IMR-90 (cell line): ENCODE measurements at regions not wholly inside any gene's neighbourhood (a gene's known extent, or its start where the extent isn't known, plus 50 kb on each side); places are given as distances from the start of the nearest gene placed in this dataset.

Experiments
- ATAC-seq: fragments of 200-7000 bp; cut with Tn5 transposase; 2 replicates; pipeline ENCODE4 v1.9.1; 2020; ENCODE audit warnings: low read depth, mild to moderate bottlenecking, moderate library complexity
- BruUV-seq: library from RNA; stranded (reverse); fragments of 400-500 nt; replicated peaks from 2 replicates; lab custom pipeline; 2021; lab: Mats Ljungman, UMichigan
- CTCF ChIA-PET: fragments of 300-600 bp; formaldehyde crosslinking; extraction: SDS; loops from one replicate; lab custom pipeline; 2021; ENCODE audit warnings: antibody characterized with exemption; lab: Yijun Ruan, JAX
- POLR2A ChIA-PET: fragments of 300-600 bp; sonication (Branson Sonifier 250); formaldehyde crosslinking; loops from one replicate; lab custom pipeline; 2022; ENCODE audit warnings: antibody characterized with exemption; ENCODE audit not compliant: unreplicated experiment; lab: Charles Lee
- DNase-seq: peaks from one replicate; pipeline ENCODE4 v3.0.0; 2013
- H2AFZ ChIP-seq: replicated peaks from 2 replicates; pipeline ENCODE3; 2013; ENCODE audit warnings: low read length, mild to moderate bottlenecking; ENCODE audit not compliant: poor library complexity
- H2AK5ac ChIP-seq: 2 replicates; pipeline ENCODE4 v1.6.1; 2013; ENCODE audit warnings: low read depth, low read length, inconsistent platforms
- H2AK9ac ChIP-seq: replicated peaks from 2 replicates; pipeline ENCODE3; 2013; ENCODE audit warnings: mild to moderate bottlenecking, low read depth, low read length, moderate library complexity; ENCODE audit not compliant: poor library complexity
- H2BK120ac ChIP-seq: 2 replicates; pipeline ENCODE4 v1.6.1; 2013; ENCODE audit warnings: low read depth, low read length, inconsistent platforms
- H2BK15ac ChIP-seq: 3 replicates; pipeline ENCODE4 v1.6.1; 2013; ENCODE audit warnings: low read depth, low read length, inconsistent platforms
- H2BK20ac ChIP-seq: 2 replicates; pipeline ENCODE4 v1.6.1; 2013; ENCODE audit warnings: low read depth, mild to moderate bottlenecking, inconsistent platforms, low read length, moderate library complexity
- H2BK5ac ChIP-seq: 2 replicates; pipeline ENCODE4 v1.6.1; 2013; ENCODE audit warnings: mild to moderate bottlenecking, low read depth, low read length, inconsistent platforms; ENCODE audit not compliant: poor library complexity, severe bottlenecking
- H3K14ac ChIP-seq: replicated peaks from 2 replicates; pipeline ENCODE4 v1.6.1; 2013; ENCODE audit warnings: low read depth, low read length, inconsistent platforms
- H3K18ac ChIP-seq: 2 replicates; pipeline ENCODE4 v1.6.1; 2013; ENCODE audit warnings: low read depth, low read length, control low read depth
- H3K23ac ChIP-seq: 2 replicates; pipeline ENCODE4 v1.6.1; 2013; ENCODE audit warnings: low read depth, low read length, inconsistent platforms
- H3K27ac ChIP-seq: 2 replicates; pipeline ENCODE4 v1.5.1; 2013; ENCODE audit warnings: mild to moderate bottlenecking, control low read depth, low read length; ENCODE audit not compliant: insufficient read depth
- H3K27me3 ChIP-seq: 2 replicates; pipeline ENCODE4 v1.6.1; 2013; ENCODE audit warnings: low read length; ENCODE audit not compliant: control insufficient read depth, insufficient read depth
- H3K36me3 ChIP-seq: 2 replicates; pipeline ENCODE4 v1.6.1; 2013; ENCODE audit warnings: low read length, mixed read lengths; ENCODE audit not compliant: control insufficient read depth, insufficient read depth
- H3K4ac ChIP-seq: 2 replicates; pipeline ENCODE4 v1.6.1; 2013; ENCODE audit warnings: low read depth, low read length, inconsistent platforms
- H3K4me1 ChIP-seq: 2 replicates; pipeline ENCODE4 v1.6.1; 2013; ENCODE audit warnings: low read length, mixed read lengths; ENCODE audit not compliant: control insufficient read depth, insufficient read depth
- H3K4me2 ChIP-seq: 2 replicates; pipeline ENCODE4 v1.6.1; 2013; ENCODE audit warnings: low read depth, mild to moderate bottlenecking, control low read depth, low read length, moderate library complexity
- H3K4me3 ChIP-seq: 2 replicates; pipeline ENCODE4 v1.5.1; 2013; ENCODE audit warnings: low read depth, mild to moderate bottlenecking, control low read depth, low read length, moderate library complexity; ENCODE audit not compliant: insufficient read depth
- H3K56ac ChIP-seq: 2 replicates; pipeline ENCODE4 v1.6.1; 2013; ENCODE audit warnings: low read length, inconsistent platforms; ENCODE audit not compliant: insufficient read depth; ENCODE audit errors: extremely low read depth
- H3K79me1 ChIP-seq, 2 experiments: 2 replicates each; pipeline ENCODE4 v1.6.1; 2013; ENCODE audit warnings: low read length in 2 of 2, inconsistent platforms in 1 of 2, low read depth in 1 of 2
- H3K9ac ChIP-seq: 2 replicates; pipeline ENCODE4 v1.6.1; 2013; ENCODE audit warnings: low read depth, low read length, control low read depth
- H3K9me1 ChIP-seq: 2 replicates; pipeline ENCODE4 v1.6.1; 2013; ENCODE audit warnings: low read length, inconsistent platforms; ENCODE audit not compliant: insufficient read depth
- H3K9me3 ChIP-seq: 2 replicates; pipeline ENCODE4 v1.6.1; 2013; ENCODE audit warnings: low read length; ENCODE audit not compliant: control insufficient read depth, insufficient read depth
- H4K20me1 ChIP-seq: 2 replicates; pipeline ENCODE4 v1.6.1; 2013; ENCODE audit warnings: low read length, inconsistent platforms; ENCODE audit not compliant: insufficient read depth
- H4K5ac ChIP-seq: 2 replicates; pipeline ENCODE4 v1.6.1; 2013; ENCODE audit warnings: mild to moderate bottlenecking, low read depth, low read length, control low read depth
- H4K8ac ChIP-seq, 2 experiments: 2 replicates each; pipeline ENCODE4 v1.6.1; 2013; ENCODE audit warnings: low read depth in 2 of 2, low read length in 2 of 2, control low read depth in 1 of 2, inconsistent platforms in 1 of 2
- H4K91ac ChIP-seq: 2 replicates; pipeline ENCODE4 v1.6.1; 2013; ENCODE audit warnings: low read depth, low read length, inconsistent platforms; ENCODE audit not compliant: insufficient read depth
- BHLHE40 ChIP-seq: fragments of 150-350 bp; IDR thresholded peaks from 2 replicates; pipeline ENCODE4 v1.6.1; 2016; ENCODE audit warnings: mild to moderate bottlenecking, low read depth, low read length
- CEBPB ChIP-seq: IDR thresholded peaks from 2 replicates; pipeline ENCODE4 v1.6.1; 2012; ENCODE audit warnings: low read depth, low read length, improper control_type of control experiment
- CHD1 ChIP-seq: IDR thresholded peaks from 2 replicates; pipeline ENCODE4 v1.6.1; 2012; ENCODE audit warnings: low read depth, low read length, improper control_type of control experiment
- CTCF ChIP-seq: conservative IDR thresholded peaks from 2 replicates; pipeline ENCODE4 v1.5.1; 2012; ENCODE audit warnings: mild to moderate bottlenecking, low read depth, low read length, improper control_type of control experiment
- FOS ChIP-seq: fragments of 150-350 bp; IDR thresholded peaks from 2 replicates; pipeline ENCODE4 v1.6.1; 2016; ENCODE audit warnings: low read depth, low read length
- MAFK ChIP-seq: IDR thresholded peaks from 2 replicates; pipeline ENCODE4 v1.6.1; 2012; ENCODE audit warnings: low read depth, low read length, improper control_type of control experiment
- MAZ ChIP-seq: IDR thresholded peaks from 2 replicates; pipeline ENCODE4 v1.6.1; 2012; ENCODE audit warnings: low read depth, mild to moderate bottlenecking, low read length, improper control_type of control experiment, moderate library complexity, borderline replicate concordance
- MXI1 ChIP-seq: IDR thresholded peaks from 2 replicates; pipeline ENCODE4 v1.6.1; 2012; ENCODE audit warnings: low read depth, mild to moderate bottlenecking, low read length, moderate library complexity, borderline replicate concordance
- NFE2L2 ChIP-seq: fragments of 150-350 bp; IDR thresholded peaks from 2 replicates; pipeline ENCODE4 v1.6.1; 2016; ENCODE audit warnings: low read depth, mild to moderate bottlenecking, low read length
- POLR2A ChIP-seq: IDR thresholded peaks from 2 replicates; pipeline ENCODE4 v1.6.1; 2012; ENCODE audit warnings: mild to moderate bottlenecking, low read depth, low read length
- RAD21 ChIP-seq: IDR thresholded peaks from 2 replicates; pipeline ENCODE4 v1.6.1; 2012; ENCODE audit warnings: low read length, improper control_type of control experiment
- RCOR1 ChIP-seq: IDR thresholded peaks from 2 replicates; pipeline ENCODE4 v1.6.1; 2012; ENCODE audit warnings: mild to moderate bottlenecking, low read length, improper control_type of control experiment; ENCODE audit not compliant: insufficient replicate concordance
- RFX5 ChIP-seq: IDR thresholded peaks from 2 replicates; pipeline ENCODE4 v1.8.0; 2012; ENCODE audit warnings: low read depth, mild to moderate bottlenecking, low read length, moderate library complexity
- SMC3 ChIP-seq: fragments of 150-350 bp; IDR thresholded peaks from 2 replicates; pipeline ENCODE4 v1.6.1; 2016; ENCODE audit warnings: low read depth, mild to moderate bottlenecking, antibody characterized with exemption, low read length, moderate library complexity
- WGBS, 2 experiments: methylation state at CpG; one replicate each; pipeline versions ENCODE4 v1.1.5 to v1.1.7; 2013; ENCODE audit warnings: missing lambda C conversion rate in 2 of 2; ENCODE audit not compliant: insufficient read length in 1 of 2; ENCODE audit errors: extremely low coverage in 2 of 2; 5-methylcytosine and 5-hydroxymethylcytosine counted together
- dilution Hi-C: fragments of 300-500 bp; cut with HindIII; formaldehyde crosslinking; loops from one replicate; pipeline ENCODE4 v1.14.3; 2018; ENCODE audit warnings: low sequenced_read_pairs; ENCODE audit not compliant: unreplicated experiment
- in situ Hi-C: fragments of 300-500 bp; cut with MboI; formaldehyde crosslinking; loops from 3 replicates; pipeline ENCODE4 v1.14.3; 2019; ENCODE audit warnings: low sequenced_read_pairs, inconsistent platforms, mixed read lengths
- intact Hi-C: fragments of 100-400 bp; cut with micrococcal nuclease; formaldehyde crosslinking; loops from 2 replicates; pipeline ENCODE4 v1.10.0; 2022
- TF ChIP-seq, protein P1 (sequence below): fragments of 150-350 bp; IDR thresholded peaks from 2 replicates; pipeline ENCODE4 v1.6.1; 2016; ENCODE audit warnings: low read depth, mild to moderate bottlenecking, low read length, moderate library complexity, borderline replicate concordance
- TF ChIP-seq, protein P2 (sequence below): fragments of 150-350 bp; IDR thresholded peaks from 2 replicates; pipeline ENCODE4 v1.6.1; 2017; ENCODE audit warnings: mild to moderate bottlenecking, antibody characterized with exemption, low read length, low read depth

DNA sequence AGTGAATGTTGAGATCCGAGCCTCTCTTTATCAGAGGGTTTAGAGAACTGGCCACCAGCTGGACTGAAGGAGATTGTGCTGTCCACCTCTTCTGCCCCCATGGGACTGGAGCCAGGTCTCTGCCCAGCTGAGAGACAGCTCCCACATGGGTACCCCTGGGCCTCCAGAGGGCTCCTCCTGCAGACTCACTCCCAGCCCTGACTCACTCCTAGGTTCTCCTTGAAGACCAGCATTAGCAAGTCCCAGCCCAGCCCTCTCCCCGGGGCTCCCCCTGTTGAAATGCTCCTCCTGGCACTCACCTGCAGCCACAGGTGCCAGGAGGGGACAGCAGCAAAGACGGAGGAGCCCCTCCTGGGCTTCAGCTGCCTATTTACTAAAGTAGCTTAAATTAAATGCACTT is 126.9 kb downstream of the CXCL12 start:
- Histone ChIP-seq H3K27ac (no peak overlapping the region), H3K9me1 (no peaks in the 10 kb centered on the region), H3K36me3 (no peaks in the 10 kb centered on the region), H2BK120ac (no peak overlapping the region), H3K4me1 (peaks cover 4% of the 10 kb centered on the region; the same call in 1 of the 2 replicates), H2BK15ac (no peak overlapping the region), H2BK20ac (no peak overlapping the region), H3K14ac (no peak overlapping the region), H3K4me3 (no peak overlapping the region), H4K8ac (no peak overlapping the region), H3K23ac (no peak overlapping the region), H2AK5ac (no peak overlapping the region), H3K4me2 (no peak overlapping the region), H2AFZ (no peak overlapping the region), H3K9ac (no peak overlapping the region), H3K18ac (no peak overlapping the region), H3K9me3 (no peaks in the 10 kb centered on the region), H3K27me3 (peaks cover 11% of the 10 kb centered on the region), H3K79me1 (no peaks in the 10 kb centered on the region), H4K5ac (no peak overlapping the region), H2AK9ac (no peak overlapping the region), H3K4ac (no peak overlapping the region), H2BK5ac (no peak overlapping the region), H4K20me1 (no peaks in the 10 kb centered on the region), H4K91ac (no peak overlapping the region), H3K56ac (no peak overlapping the region)
- intact Hi-C loops (no loop called here), in situ Hi-C loops (no loop called here), dilution Hi-C loops (no loop called here)
- BruUV-seq: no TSS peak
- TF ChIP-seq RCOR1: no peak
- no peak for TF ChIP-seq CEBPB
- TF ChIP-seq CTCF: no peak
- TF ChIP-seq MAFK: no peak
- no peak for TF ChIP-seq RAD21
- no peak for TF ChIP-seq SMC3
- no peak for TF ChIP-seq MAZ
- TF ChIP-seq CHD1: no peak
- no peak for TF ChIP-seq RFX5
- TF ChIP-seq FOS: no peak
- no peak for TF ChIP-seq BHLHE40
- TF ChIP-seq NFE2L2: no peak
- TF ChIP-seq POLR2A: no peak
- TF ChIP-seq MXI1: no peak
- TF ChIP-seq, protein P1, sequence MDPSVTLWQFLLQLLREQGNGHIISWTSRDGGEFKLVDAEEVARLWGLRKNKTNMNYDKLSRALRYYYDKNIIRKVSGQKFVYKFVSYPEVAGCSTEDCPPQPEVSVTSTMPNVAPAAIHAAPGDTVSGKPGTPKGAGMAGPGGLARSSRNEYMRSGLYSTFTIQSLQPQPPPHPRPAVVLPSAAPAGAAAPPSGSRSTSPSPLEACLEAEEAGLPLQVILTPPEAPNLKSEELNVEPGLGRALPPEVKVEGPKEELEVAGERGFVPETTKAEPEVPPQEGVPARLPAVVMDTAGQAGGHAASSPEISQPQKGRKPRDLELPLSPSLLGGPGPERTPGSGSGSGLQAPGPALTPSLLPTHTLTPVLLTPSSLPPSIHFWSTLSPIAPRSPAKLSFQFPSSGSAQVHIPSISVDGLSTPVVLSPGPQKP: no peak
- TF ChIP-seq, protein P2, sequence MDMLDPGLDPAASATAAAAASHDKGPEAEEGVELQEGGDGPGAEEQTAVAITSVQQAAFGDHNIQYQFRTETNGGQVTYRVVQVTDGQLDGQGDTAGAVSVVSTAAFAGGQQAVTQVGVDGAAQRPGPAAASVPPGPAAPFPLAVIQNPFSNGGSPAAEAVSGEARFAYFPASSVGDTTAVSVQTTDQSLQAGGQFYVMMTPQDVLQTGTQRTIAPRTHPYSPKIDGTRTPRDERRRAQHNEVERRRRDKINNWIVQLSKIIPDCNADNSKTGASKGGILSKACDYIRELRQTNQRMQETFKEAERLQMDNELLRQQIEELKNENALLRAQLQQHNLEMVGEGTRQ: no peak
- ATAC-seq (no peak), DNase-seq (no peak)
- ChIA-PET CTCF (interaction anchor here (0.8 kb wide), 1 partner anchor 11 kb away, joined by 3 read pairs; no protein-coding TSS in a partner anchor), POLR2A (no interaction called here)
- WGBS, 2 experiments: no CpG with 5 or more reads among the region's 3 CpGs
